ENCODE measurements at regions not wholly inside any gene's neighbourhood (a gene's known extent, or its start where the extent isn't known, plus 50 kb on each side); places are given as distances from the start of the nearest gene placed in this dataset.

GRCh38 chr1:99110140-99111041 lies 105.7 kb upstream of the PLPPR5 start:
- peaks cover 4% of the 10 kb centered on the region for H3K27me3 Mint-ChIP-seq (ENCODE audit: insufficient read depth, unreplicated experiment)
- intact Hi-C loops (cut with micrococcal nuclease; ENCODE audit: unreplicated experiment), result no loop called here
- no peaks in the 10 kb centered on the region for H3K27me3 ChIP-seq (replicated peaks; ENCODE audit: control insufficient read depth, insufficient read depth, low read length)
- H3K27ac Mint-ChIP-seq (ENCODE audit: unreplicated experiment), result no peak overlapping the region
- H3K4me1 Mint-ChIP-seq (ENCODE audit: low read depth, unreplicated experiment), result peaks cover 6% of the 10 kb centered on the region
- no peaks in the 10 kb centered on the region for H3K9me3 Mint-ChIP-seq (ENCODE audit: unreplicated experiment)
- CTCF ChIA-PET, result no interaction called here
- BruUV-seq (replicated peaks), result no TSS peak
- no peak for TF ChIP-seq CTCF (IDR thresholded peaks at IDR 0.05; ENCODE audit: insufficient read depth in 1 of 2, low read depth in 1 of 2, low read length in 1 of 2, severe bottlenecking in 1 of 2, unreplicated experiment in 1 of 2)
- no peak overlapping the region for H3K4me3 ChIP-seq (ENCODE audit: low read depth, low read length)
- no peaks in the 10 kb centered on the region for H3K36me3 Mint-ChIP-seq (ENCODE audit: insufficient read depth, unreplicated experiment)
- H3K4me3 Mint-ChIP-seq (ENCODE audit: unreplicated experiment), result no peak overlapping the region
- no peak for DNase-seq
- H3K36me3 ChIP-seq (ENCODE audit: control insufficient read depth, insufficient read depth, low read length), result no peaks in the 10 kb centered on the region
- no peaks in the 10 kb centered on the region for H3K4me1 ChIP-seq
- H3K9me3 ChIP-seq, result no peaks in the 10 kb centered on the region
- POLR2A ChIA-PET, result no interaction called here

GRCh38 chr1:99115231-99115630 lies 110.6 kb upstream of the PLPPR5 start:
- ChIA-PET POLR2A (no interaction called here), CTCF (no interaction called here)
- Histone ChIP-seq H3K27me3 (replicated peaks; ENCODE audit: control insufficient read depth, insufficient read depth, low read length) (no peaks in the 10 kb centered on the region), H3K36me3 (ENCODE audit: control insufficient read depth, insufficient read depth, low read length) (no peaks in the 10 kb centered on the region), H3K4me1 (no peaks in the 10 kb centered on the region), H3K9me3 (no peaks in the 10 kb centered on the region), H3K4me3 (ENCODE audit: low read depth, low read length) (no peak overlapping the region)
- Mint-ChIP-seq H3K4me3 (ENCODE audit: unreplicated experiment) (no peak overlapping the region), H3K27me3 (ENCODE audit: insufficient read depth, unreplicated experiment) (peaks cover 13% of the 10 kb centered on the region), H3K9me3 (ENCODE audit: unreplicated experiment) (no peaks in the 10 kb centered on the region), H3K36me3 (ENCODE audit: insufficient read depth, unreplicated experiment) (no peaks in the 10 kb centered on the region), H3K4me1 (ENCODE audit: low read depth, unreplicated experiment) (peaks cover 6% of the 10 kb centered on the region), H3K27ac (ENCODE audit: unreplicated experiment) (no peak overlapping the region)
- no peak for DNase-seq
- TF ChIP-seq CTCF (IDR thresholded peaks at IDR 0.05; ENCODE audit: insufficient read depth in 1 of 2, low read depth in 1 of 2, low read length in 1 of 2, severe bottlenecking in 1 of 2, unreplicated experiment in 1 of 2), result no peak
- BruUV-seq (replicated peaks), result no TSS peak
- intact Hi-C loops (cut with micrococcal nuclease; ENCODE audit: unreplicated experiment), result no loop called here

- no peaks in the 10 kb centered on the region for H3K4me1 Mint-ChIP-seq (ENCODE audit: low read depth, unreplicated experiment)
- no peaks in the 10 kb centered on the region for H3K27me3 ChIP-seq (replicated peaks; ENCODE audit: control insufficient read depth, insufficient read depth, low read length)
- TF ChIP-seq CTCF (IDR thresholded peaks at IDR 0.05; ENCODE audit: insufficient read depth in 1 of 2, low read depth in 1 of 2, low read length in 1 of 2, severe bottlenecking in 1 of 2, unreplicated experiment in 1 of 2), result no peak
- no peaks in the 10 kb centered on the region for H3K36me3 ChIP-seq (ENCODE audit: control insufficient read depth, insufficient read depth, low read length)
- peaks cover 13% of the 10 kb centered on the region for H3K27me3 Mint-ChIP-seq (ENCODE audit: insufficient read depth, unreplicated experiment)
- no peak for DNase-seq
- intact Hi-C loops (cut with micrococcal nuclease; ENCODE audit: unreplicated experiment), result no loop called here
- H3K4me3 ChIP-seq (ENCODE audit: low read depth, low read length), result no peak overlapping the region
- H3K36me3 Mint-ChIP-seq (ENCODE audit: insufficient read depth, unreplicated experiment), result no peaks in the 10 kb centered on the region
- POLR2A ChIA-PET, result no interaction called here
- no peaks in the 10 kb centered on the region for H3K4me1 ChIP-seq
- H3K27ac Mint-ChIP-seq (ENCODE audit: unreplicated experiment), result no peak overlapping the region
- BruUV-seq (replicated peaks), result no TSS peak
- no peaks in the 10 kb centered on the region for H3K9me3 Mint-ChIP-seq (ENCODE audit: unreplicated experiment)
- no peak overlapping the region for H3K4me3 Mint-ChIP-seq (ENCODE audit: unreplicated experiment)
- no peaks in the 10 kb centered on the region for H3K9me3 ChIP-seq
- CTCF ChIA-PET, result no interaction called here
Measured at GRCh38 chr1:99119188-99119587, 114.5 kb upstream of the PLPPR5 start.

Measured in Caco-2 (cell line).